H1 (cell line): ENCODE measurements at regions not wholly inside any gene's neighbourhood (a gene's known extent, or its start where the extent isn't known, plus 50 kb on each side); places are given as distances from the start of the nearest gene placed in this dataset.

Experiments
- ATF3 ChIP-seq: IDR thresholded peaks from 2 replicates; pipeline ENCODE4 v1.6.1; 2011; ENCODE audit warnings: low read depth, mild to moderate bottlenecking, low read length; ENCODE audit not compliant: insufficient read depth
- CTBP2 ChIP-seq: IDR thresholded peaks from 2 replicates; pipeline ENCODE4 v1.7.0; 2011; ENCODE audit warnings: borderline replicate concordance, mild to moderate bottlenecking, moderate library complexity, mixed read lengths, low read length; ENCODE audit not compliant: insufficient read depth, insufficient read length
- FOSL1 ChIP-seq: IDR thresholded peaks from 2 replicates; pipeline ENCODE4 v1.6.1; 2011; ENCODE audit warnings: mild to moderate bottlenecking, low read depth, low read length, moderate library complexity; ENCODE audit not compliant: insufficient read depth
- HDAC6 ChIP-seq: IDR thresholded peaks from one replicate; pipeline ENCODE4 v1.7.1; 2012; ENCODE audit warnings: low read depth, mild to moderate bottlenecking, inconsistent platforms, low read length, moderate library complexity
- KDM1A ChIP-seq: fragments of 200-600, 300-600 bp; sonication (generic); IDR thresholded peaks from 2 replicates; pipeline ENCODE4 v1.7.1; 2016; ENCODE audit warnings: mild to moderate bottlenecking, low read length, borderline replicate concordance
- KDM4A ChIP-seq: IDR thresholded peaks from one replicate; pipeline ENCODE4 v1.7.1; 2012; ENCODE audit warnings: low read depth, mild to moderate bottlenecking, moderate library complexity, low read length, inconsistent platforms; ENCODE audit not compliant: severe bottlenecking
- PHF8 ChIP-seq: fragments of 200-600 bp; sonication (generic); conservative IDR thresholded peaks from 2 replicates; pipeline ENCODE4 v1.7.1; 2012; ENCODE audit warnings: low read depth, mild to moderate bottlenecking, inconsistent platforms, low read length, moderate library complexity
- RAD21 ChIP-seq, 2 experiments: IDR thresholded peaks in 1 of 2; conservative IDR thresholded peaks in 1 of 2; 2 replicates each; pipeline ENCODE4 v1.6.1; 2011; ENCODE audit warnings: low read depth in 2 of 2, low read length in 2 of 2, improper control_type of control experiment in 1 of 2, inconsistent platforms in 1 of 2, mild to moderate bottlenecking in 1 of 2, moderate library complexity in 1 of 2
- SIX5 ChIP-seq: IDR thresholded peaks from 2 replicates; pipeline ENCODE4 v1.6.1; 2011; ENCODE audit warnings: mild to moderate bottlenecking, low read depth, low read length
- SUZ12 ChIP-seq: fragments of 200-600 bp; sonication (generic); IDR thresholded peaks from 2 replicates; pipeline ENCODE4 v1.6.1; 2012; ENCODE audit warnings: mild to moderate bottlenecking, inconsistent platforms, low read length, moderate library complexity, mixed read lengths

- TF ChIP-seq SUZ12 (no peak), CTBP2 (no peak), RAD21 (IDR thresholded peaks at IDR 0.05 in 1 of 2, conservative IDR thresholded peaks at IDR 0.05 in 1 of 2; ENCODE audit: low read depth in 2 of 2, low read length in 2 of 2) (no peak), SIX5 (no peak), PHF8 (no peak), ATF3 (no peak), KDM1A (no peak), KDM4A (no peak), FOSL1 (no peak), HDAC6 (no peak)
These were observed 356.4 kb upstream of the PKN2 start (continued) for GRCh38 chr1:88327391-88328267.
